Body of pancreas (tissue), 4 donors: ENCODE measurements at regions not wholly inside any gene's neighbourhood (a gene's known extent, or its start where the extent isn't known, plus 50 kb on each side); places are given as distances from the start of the nearest gene placed in this dataset.

Source experiments
- POLR2A ChIP-seq, 3 donors: fragments of 450-650 bp; IDR thresholded peaks; one replicate each; pipeline ENCODE4 v1.6.1; 2016; ENCODE audit warnings: antibody characterized with exemption in 3 of 3, mild to moderate bottlenecking in 2 of 3
- TF ChIP-seq, protein P1 (sequence below), 7 experiments: fragments of 450-650 bp in 4 of 7; fragments of 200-600 bp in 3 of 7; sonication (generic) in 3 of 7; IDR thresholded peaks; one replicate each; pipeline ENCODE4 v1.5.1; 2016 to 2019; ENCODE audit warnings: antibody characterized with exemption in 7 of 7

DNA sequence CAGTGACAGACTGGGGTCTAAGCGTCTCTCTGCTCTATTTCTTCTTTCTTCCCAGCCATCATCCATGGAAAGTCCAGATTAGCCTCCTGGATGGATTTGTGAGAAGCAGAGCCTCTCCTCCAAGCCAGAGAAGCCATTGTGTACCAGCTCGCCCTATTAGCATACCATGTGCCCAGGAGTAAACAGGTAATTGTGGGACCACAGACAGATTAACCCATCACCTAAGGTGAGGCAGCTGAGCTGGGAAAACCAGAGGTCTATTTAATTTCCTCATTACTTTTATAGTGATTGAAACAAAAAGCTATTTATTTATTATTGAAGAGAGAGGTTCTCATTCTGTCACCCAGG lies 54.7 kb upstream of the NT5C1B start:
- TF ChIP-seq, protein P1, sequence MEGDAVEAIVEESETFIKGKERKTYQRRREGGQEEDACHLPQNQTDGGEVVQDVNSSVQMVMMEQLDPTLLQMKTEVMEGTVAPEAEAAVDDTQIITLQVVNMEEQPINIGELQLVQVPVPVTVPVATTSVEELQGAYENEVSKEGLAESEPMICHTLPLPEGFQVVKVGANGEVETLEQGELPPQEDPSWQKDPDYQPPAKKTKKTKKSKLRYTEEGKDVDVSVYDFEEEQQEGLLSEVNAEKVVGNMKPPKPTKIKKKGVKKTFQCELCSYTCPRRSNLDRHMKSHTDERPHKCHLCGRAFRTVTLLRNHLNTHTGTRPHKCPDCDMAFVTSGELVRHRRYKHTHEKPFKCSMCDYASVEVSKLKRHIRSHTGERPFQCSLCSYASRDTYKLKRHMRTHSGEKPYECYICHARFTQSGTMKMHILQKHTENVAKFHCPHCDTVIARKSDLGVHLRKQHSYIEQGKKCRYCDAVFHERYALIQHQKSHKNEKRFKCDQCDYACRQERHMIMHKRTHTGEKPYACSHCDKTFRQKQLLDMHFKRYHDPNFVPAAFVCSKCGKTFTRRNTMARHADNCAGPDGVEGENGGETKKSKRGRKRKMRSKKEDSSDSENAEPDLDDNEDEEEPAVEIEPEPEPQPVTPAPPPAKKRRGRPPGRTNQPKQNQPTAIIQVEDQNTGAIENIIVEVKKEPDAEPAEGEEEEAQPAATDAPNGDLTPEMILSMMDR (IDR thresholded peaks at IDR 0.05): no peak
- no peak for TF ChIP-seq POLR2A (IDR thresholded peaks at IDR 0.05)
